Right lung (tissue), 2 donors: ENCODE measurements at regions not wholly inside any gene's neighbourhood (a gene's known extent, or its start where the extent isn't known, plus 50 kb on each side); places are given as distances from the start of the nearest gene placed in this dataset.
"Not testable (repeated sequence)": the region's sequence is repeated elsewhere in the genome, so short reads cannot be mapped to it uniquely, and the experiment has no call there.

Experiments used
- DNase-seq, 2 donors: peaks; one replicate each; pipeline ENCODE4 v3.0.0-alpha.2; 2013

DNA sequence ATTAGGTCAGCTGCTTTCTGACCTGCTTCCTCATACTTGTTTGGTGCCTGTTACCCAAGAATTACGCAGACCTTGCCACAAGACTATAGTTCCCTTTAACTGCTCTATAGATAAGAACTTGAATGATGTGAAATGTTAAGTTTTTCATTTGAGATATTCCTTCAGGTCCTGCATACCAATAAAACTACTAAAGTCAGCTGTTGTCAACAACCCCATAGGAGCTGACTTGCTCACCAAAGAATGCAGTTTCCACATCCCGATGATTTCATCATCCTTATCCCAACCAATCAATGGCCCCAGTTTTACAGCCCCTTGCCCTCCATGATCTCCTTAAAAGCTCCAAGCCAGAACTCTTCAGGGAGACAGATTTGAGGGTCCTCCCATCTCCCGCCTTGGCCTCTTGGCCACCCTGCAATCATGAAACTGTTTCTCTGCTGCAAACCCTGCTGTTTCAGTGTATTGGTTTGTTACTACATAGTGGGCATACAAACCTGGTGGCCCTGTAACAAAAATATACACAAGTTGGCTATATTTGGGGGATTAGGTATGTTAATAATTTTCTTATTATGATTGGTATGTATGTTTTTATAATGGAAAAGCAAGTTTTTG lies 396.3 kb upstream of the CHST9 start:
- no peak for DNase-seq

DNA sequence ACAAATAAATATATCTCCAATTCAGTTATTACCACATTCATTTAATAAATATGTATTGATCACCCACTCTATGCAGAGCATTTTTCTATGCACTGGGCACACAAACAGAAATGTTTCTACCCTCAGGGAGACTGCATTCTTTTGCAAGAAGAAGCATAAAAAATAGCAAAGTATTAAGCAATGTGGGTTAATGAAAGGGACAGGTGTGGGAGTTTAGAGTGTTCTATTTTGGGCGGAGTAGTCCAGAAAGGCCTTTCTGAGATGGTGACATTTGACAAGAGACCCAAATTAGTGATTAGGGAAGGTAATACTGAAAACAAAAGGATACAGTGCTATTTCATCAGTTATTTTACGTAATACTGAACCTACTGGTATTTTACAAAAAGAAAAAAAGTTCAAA lies 394.3 kb upstream of the CHST9 start:
- DNase-seq = no peak

DNA sequence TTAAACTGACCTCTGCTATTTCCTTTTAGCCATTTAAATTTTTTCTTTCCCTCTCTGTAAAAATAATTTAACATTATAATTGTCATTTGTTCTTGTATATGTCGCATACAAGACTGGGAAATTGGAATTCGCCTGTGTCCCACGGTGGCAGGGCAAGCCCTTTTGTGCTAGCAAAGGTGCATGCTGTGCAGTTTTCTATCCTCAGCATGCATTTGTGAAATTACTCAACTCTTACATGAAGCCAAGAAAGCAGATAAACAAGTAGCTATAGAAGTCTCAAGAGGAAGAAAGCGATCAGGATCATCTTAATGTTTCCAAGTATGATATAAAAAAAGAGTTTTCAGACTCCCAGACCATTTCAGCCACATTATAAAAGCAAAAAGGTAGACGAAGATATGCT lies 392.6 kb upstream of the CHST9 start:
- no peak for DNase-seq

DNA sequence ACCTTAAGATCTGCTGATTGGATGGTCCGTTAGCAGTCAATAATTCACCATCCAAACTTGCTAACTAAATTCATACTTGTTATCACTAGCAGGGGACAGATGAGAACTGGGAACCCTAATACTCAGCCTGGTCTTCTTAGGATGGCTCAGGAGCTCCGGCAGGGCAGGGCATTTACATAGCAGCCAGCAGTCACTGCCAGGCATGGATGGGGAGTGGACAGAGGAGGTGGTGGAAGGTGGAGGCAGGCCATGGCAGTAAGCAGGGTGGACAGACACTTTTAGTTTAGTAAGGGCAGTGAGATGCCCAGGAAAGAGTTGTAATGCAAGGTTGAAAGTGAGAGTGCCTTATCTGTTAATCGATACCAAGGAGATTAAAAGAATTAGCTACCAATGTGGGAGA lies 392.2 kb upstream of the CHST9 start:
- no peak for DNase-seq

DNA sequence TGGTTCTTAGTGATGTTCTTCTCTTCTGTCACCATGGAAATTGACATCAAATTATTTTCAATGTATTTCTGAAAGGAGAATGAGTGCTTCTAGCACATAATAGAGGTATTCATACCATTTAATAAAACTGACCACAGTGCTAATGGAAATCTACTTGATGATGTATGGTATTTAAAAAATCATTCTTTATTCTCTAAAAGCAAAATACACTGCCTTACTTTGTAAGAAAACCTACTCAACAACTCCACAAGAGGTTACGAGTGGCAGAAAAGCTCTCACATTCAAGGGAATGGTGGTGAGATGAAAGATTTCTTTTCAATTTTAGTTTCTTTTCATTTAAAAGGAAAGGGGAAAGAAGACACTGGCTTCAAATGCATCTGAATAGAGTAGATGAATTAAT lies 382.3 kb upstream of the CHST9 start:
- DNase-seq = no peak

GRCh38 chr18:27564066-27564465 lies 379.0 kb upstream of the CHST9 start:
- DNase-seq = no peak

DNA sequence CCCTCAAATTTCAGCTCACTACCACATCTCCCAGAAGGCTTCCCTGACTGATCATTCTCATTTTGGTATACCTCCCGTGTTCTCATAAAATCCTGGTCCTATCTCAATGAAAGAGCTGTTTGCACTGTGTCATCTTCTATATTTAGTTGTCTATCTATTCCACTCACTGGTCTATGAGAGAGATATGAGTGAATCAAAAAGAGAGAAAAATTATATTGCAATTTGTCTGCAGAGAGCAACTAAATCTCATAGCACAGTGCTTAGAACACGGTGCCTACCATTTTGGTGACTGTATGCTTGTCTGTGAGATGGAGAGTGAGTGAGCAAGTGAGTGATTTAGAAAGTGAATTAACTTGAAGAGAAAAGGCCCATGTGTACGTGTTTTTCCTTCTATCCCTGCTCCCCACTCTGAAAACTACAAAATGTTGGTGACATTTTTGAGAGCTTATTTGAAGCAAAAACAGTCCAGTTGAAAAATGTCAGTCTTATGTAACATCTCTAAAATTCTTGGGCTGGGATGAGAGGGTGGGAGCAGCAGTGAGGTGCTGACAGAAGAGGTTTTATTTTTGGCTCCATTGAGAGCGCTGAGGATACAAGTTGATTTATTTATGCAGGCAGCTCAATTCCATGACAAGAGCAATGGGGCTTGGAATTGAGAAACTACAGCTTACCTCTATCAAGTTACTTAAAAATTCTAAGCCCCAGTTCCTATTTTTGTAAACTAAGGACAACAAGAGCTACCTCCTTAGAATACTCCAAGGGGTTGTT lies 373.5 kb upstream of the CHST9 start:
- DNase-seq = no peak

GRCh38 chr18:27556741-27557140 lies 371.6 kb upstream of the CHST9 start:
- DNase-seq = no peak

- no peak for DNase-seq
Observed at GRCh38 chr18:27549335-27550039, 364.4 kb upstream of the CHST9 start.

GRCh38 chr18:27546991-27547390 lies 361.9 kb upstream of the CHST9 start:
- no peak for DNase-seq

- DNase-seq = no peak
Observed at GRCh38 chr18:27544206-27544605, 359.1 kb upstream of the CHST9 start.

- no peak for DNase-seq
Observed at GRCh38 chr18:27541293-27541692, 356.2 kb upstream of the CHST9 start.

DNA sequence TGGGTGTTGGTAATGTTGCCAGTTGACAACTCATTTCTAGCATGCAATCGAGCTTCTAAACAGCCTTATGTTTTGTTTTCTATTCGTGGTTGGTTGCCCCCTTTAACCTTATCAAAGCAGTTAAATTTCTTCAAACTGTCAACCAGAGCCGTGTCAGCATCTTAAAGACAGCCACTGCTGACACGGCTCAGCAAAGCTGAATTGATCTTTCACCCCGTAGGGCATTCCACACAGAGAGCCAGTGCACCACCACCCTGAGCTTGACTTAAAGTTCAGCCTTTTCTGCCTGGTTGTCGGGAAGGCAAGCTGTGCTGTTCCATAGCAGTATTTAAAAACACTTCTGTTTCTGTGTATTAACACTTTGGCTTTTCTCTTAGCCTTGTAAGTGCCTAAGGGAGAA lies 355.0 kb upstream of the CHST9 start:
- DNase-seq = no peak

DNA sequence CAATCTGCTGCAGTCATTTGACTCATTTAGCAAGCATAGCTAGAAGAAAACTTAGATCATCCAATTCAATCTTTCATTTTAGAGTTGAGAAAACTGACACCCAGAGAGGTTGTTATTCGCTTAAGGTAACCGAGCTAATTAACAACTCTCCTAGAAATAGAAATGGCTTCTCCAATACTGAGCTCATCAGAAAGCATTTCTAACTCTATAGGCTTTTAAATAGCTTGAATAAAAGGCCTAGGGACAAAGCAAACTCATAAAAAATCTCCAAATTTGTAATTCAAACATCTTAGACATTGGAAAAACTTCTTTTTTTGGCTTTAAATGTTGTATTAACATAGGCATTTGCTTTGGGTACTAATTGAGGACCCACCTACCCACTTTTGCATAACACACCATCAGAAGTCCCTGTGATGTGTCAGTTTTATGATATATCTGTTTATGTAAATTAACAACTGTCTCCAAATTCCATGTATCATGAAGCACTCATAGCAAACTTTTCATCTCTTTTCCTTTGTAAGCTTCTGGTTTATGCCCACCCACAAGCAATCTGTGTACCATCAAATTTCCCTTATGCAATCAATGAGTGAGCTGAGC lies 343.9 kb upstream of the CHST9 start:
- DNase-seq = no peak

- DNase-seq = no peak
Observed at GRCh38 chr18:27527856-27528255, 342.7 kb upstream of the CHST9 start.

GRCh38 chr18:27520401-27520800 lies 335.3 kb upstream of the CHST9 start:
- DNase-seq = no peak

DNA sequence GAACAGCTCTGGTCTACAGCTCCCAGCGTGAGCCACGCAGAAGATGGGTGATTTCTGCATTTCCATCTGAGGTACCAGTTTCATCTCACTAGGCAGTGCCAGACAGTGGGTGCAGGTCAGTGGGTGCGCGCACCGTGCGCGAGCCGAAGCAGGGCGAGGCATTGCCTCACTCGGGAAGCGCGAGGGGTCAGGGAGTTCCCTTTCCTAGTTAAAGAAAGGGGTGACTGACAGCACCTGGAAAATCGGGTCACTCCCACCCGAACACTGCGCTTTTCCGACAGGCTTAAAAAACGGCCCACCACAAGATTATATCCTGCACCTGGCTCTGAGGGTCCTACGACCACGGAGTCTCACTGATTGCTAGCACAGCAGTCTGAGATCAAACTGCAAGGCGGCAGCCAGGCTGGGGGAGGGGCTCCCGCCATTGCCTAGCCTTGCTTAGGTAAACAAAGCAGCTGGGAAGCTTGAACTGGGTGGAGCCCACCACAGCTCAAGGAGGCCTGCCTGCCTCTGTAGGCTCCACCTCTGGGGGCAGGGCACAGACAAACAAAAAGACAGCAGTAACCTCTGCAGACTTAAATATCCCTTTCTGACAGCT lies 325.0 kb upstream of the CHST9 start:
- DNase-seq = not testable (repeated sequence)

DNA sequence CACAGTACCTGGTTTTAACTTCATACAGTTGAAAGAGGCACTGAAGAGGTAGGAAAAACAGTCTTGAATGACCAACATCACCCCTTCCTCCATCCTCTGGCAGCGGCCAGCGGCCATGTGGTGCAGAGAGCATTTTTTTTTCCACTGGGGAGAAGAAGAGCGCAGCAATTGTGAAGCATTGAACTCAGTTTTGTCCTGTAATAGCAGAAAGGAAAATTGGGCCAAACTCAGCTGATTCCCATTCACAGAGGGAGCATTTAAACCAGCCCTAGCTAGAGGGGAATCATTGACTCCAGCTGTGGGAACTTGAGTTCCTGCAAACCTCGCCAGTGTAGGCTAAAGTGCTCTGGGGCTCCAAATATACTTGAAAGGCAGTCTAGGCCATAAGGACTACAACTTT lies 316.6 kb upstream of the CHST9 start:
- DNase-seq = no peak

DNA sequence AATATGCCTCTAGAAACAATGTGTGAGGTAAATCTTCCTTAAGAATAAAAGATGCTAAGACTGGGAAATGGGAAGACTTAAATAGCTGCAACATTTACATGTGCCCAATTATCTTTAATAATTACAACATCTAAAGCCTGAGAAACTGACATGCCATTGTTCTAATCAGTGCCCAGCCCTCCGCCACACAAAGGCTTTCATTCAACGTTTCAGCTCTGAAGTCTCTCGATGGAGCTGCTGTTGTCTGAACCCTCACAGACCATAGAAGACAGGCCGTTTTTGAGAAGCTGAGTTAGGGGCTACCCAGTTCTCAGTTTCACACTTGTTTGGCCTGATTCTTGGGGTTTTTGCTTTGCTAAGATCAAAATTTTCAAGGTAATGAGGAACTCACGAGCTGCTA lies 315.4 kb upstream of the CHST9 start:
- DNase-seq = no peak

DNA sequence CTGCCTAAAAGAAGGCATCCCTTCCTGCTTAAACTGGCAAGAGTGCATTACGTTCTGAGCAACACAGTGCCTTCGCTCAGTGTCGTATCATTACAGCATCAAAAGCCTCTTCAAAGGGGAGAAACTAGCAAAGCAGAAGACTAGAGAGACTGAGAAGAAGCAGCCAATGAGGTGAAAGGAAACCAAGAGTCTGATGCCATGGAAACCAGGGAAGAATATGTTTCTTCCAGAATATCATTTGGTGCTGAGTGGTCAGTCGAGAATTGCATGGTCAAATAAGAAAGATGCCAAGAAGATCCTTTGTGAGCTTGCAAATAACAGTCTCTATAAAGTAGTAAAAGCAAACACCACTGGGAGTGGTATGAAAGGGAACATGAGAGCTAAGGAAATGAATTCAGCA lies 312.1 kb upstream of the CHST9 start:
- no peak for DNase-seq

GRCh38 chr18:27493182-27493581 lies 308.1 kb upstream of the CHST9 start:
- DNase-seq = no peak

DNA sequence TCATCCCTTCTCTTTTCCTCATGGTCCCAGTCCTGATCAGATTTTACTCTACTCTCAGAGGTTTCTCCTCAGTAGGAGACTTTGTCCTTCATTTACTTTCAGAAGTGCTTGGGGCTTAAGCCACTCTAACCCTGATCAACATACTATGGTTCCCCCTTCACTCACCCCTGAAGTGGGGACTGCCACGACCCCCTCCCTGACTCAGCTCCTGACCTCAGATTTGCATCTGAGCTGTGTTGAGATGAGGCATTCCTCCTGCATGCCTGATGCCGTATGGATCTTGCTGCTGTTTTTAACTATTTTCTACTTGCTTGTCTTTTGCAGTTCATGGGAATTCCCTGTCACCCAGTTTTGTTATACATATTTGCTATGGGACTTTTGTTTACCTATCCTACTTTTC lies 306.7 kb upstream of the CHST9 start:
- DNase-seq = no peak
